ENCODE measurements at regions not wholly inside any gene's neighbourhood (a gene's known extent, or its start where the extent isn't known, plus 50 kb on each side); places are given as distances from the start of the nearest gene placed in this dataset.

- TF ChIP-seq CTCF (IDR thresholded peaks at IDR 0.05) (no peak), POLR2A (IDR thresholded peaks at IDR 0.05) (no peak)
Observed at GRCh38 chr6:132084811-132085509, 133.8 kb upstream of the CCN2 start.

Measured in stomach (tissue), 4 donors.